ENCODE measurements at regions not wholly inside any gene's neighbourhood (a gene's known extent, or its start where the extent isn't known, plus 50 kb on each side); places are given as distances from the start of the nearest gene placed in this dataset.

GRCh38 chr5:101425339-101425859 is 522.3 kb upstream of the ST8SIA4 start:
- POLR2A ChIA-PET, result no interaction called here
- H3K4me3 Mint-ChIP-seq, result no peak overlapping the region
- no peaks in the 10 kb centered on the region for H3K4me1 Mint-ChIP-seq (ENCODE audit: low read depth)
- H3K36me3 Mint-ChIP-seq (ENCODE audit: low read depth), result no peaks in the 10 kb centered on the region
- H3K27ac Mint-ChIP-seq, result no peak overlapping the region
- DNase-seq, result no peak
- no peak for TF ChIP-seq CTCF (IDR thresholded peaks at IDR 0.05)
- no peak for ATAC-seq
- H3K27me3 Mint-ChIP-seq, result no peaks in the 10 kb centered on the region
- H3K9me3 Mint-ChIP-seq, result peaks cover under 1% of the 10 kb centered on the region
- intact Hi-C loops (cut with micrococcal nuclease), result no loop called here
- CTCF ChIA-PET, result no interaction called here

DNA sequence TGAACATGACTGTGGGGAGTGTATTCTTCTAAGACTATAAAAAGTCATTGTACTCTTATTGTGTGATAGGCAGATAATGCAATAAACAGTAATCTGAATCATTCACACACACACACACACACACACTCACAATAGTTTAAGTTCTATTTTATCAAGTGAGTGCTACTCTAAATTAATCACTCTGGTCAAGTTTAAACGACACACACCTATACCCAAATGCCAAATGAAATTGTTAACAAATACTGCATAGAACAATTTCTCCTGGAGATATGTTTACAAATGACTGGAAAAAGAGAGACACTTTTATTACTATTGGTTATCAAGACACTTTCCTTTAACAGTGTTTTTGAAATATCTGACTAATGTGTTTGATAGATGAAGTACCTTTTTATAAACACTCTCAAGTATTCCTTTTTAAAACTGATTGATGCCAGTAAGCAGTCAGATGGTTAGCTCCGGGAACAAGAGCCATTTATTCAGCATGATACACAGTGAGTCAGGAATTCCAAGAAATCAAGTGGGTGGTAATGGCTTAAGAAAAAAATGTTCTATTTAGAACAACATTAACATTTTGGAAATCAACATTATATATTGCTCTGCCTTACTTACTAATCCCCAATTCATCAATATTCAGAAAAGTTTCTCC is 521.6 kb upstream of the ST8SIA4 start:
- ATAC-seq (no peak), DNase-seq (no peak)
- Mint-ChIP-seq H3K4me1 (ENCODE audit: low read depth) (no peaks in the 10 kb centered on the region), H3K27me3 (no peaks in the 10 kb centered on the region), H3K9me3 (no peaks in the 10 kb centered on the region), H3K4me3 (no peak overlapping the region), H3K36me3 (ENCODE audit: low read depth) (no peaks in the 10 kb centered on the region), H3K27ac (no peak overlapping the region)
- POLR2A ChIA-PET, result no interaction called here
- no peak for TF ChIP-seq CTCF (IDR thresholded peaks at IDR 0.05)
- intact Hi-C loops (cut with micrococcal nuclease), result no loop called here
- CTCF ChIA-PET, result no interaction called here

DNA sequence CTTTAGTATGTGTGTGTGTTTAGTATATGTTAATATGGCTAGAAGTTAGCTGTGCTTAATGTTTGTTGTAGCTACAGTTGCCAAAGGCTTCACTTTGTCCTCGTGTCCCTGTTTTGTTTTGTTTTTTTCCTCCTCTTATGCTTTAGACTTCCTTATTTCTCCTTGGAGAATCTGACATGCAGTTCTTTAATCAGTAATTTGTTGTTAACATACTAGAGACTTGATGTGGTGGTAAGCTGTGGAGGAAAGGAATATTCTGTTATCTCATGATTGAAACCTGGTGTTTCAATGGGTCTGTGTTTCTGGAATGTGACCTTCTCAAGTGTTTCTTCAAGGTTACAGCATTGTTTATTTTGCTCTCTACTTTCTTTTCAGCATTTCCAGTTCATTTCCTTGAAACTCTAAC is 515.6 kb upstream of the ST8SIA4 start:
- TF ChIP-seq CTCF (IDR thresholded peaks at IDR 0.05), result no peak
- ATAC-seq (no peak), DNase-seq (no peak)
- H3K27ac Mint-ChIP-seq, result no peak overlapping the region
- POLR2A ChIA-PET, result no interaction called here
- no peaks in the 10 kb centered on the region for H3K9me3 Mint-ChIP-seq
- H3K4me3 Mint-ChIP-seq, result no peak overlapping the region
- no peaks in the 10 kb centered on the region for H3K4me1 Mint-ChIP-seq (ENCODE audit: low read depth)
- no peaks in the 10 kb centered on the region for H3K27me3 Mint-ChIP-seq
- intact Hi-C loops (cut with micrococcal nuclease), result no loop called here
- CTCF ChIA-PET, result no interaction called here
- H3K36me3 Mint-ChIP-seq (ENCODE audit: low read depth), result no peaks in the 10 kb centered on the region

GRCh38 chr5:101404531-101404930 is 501.4 kb upstream of the ST8SIA4 start:
- no peak for TF ChIP-seq CTCF (IDR thresholded peaks at IDR 0.05)
- ATAC-seq (no peak), DNase-seq (no peak)
- Mint-ChIP-seq H3K9me3 (no peaks in the 10 kb centered on the region), H3K4me3 (no peak overlapping the region), H3K27me3 (no peaks in the 10 kb centered on the region), H3K4me1 (ENCODE audit: low read depth) (no peaks in the 10 kb centered on the region), H3K36me3 (ENCODE audit: low read depth) (no peaks in the 10 kb centered on the region), H3K27ac (no peak overlapping the region)
- ChIA-PET POLR2A (no interaction called here), CTCF (no interaction called here)
- intact Hi-C loops (cut with micrococcal nuclease), result no loop called here

GRCh38 chr5:101393795-101394450 is 490.8 kb upstream of the ST8SIA4 start:
- Mint-ChIP-seq H3K4me1 (ENCODE audit: low read depth) (no peaks in the 10 kb centered on the region), H3K27me3 (peaks cover 2% of the 10 kb centered on the region), H3K27ac (no peak overlapping the region), H3K9me3 (no peaks in the 10 kb centered on the region), H3K36me3 (ENCODE audit: low read depth) (no peaks in the 10 kb centered on the region), H3K4me3 (no peak overlapping the region)
- ChIA-PET POLR2A (no interaction called here), CTCF (no interaction called here)
- ATAC-seq (no peak), DNase-seq (no peak)
- no peak for TF ChIP-seq CTCF (IDR thresholded peaks at IDR 0.05)
- intact Hi-C loops (cut with micrococcal nuclease), result loop anchor here (5.0 kb wide), 1 partner anchor 962 kb away; no protein-coding TSS in a partner anchor
